HepG2 (cell line): ENCODE measurements at regions not wholly inside any gene's neighbourhood (a gene's known extent, or its start where the extent isn't known, plus 50 kb on each side); places are given as distances from the start of the nearest gene placed in this dataset.

ENCODE experiments used
- AFF4 ChIP-seq: sonication (generic); formaldehyde crosslinking; IDR thresholded peaks from 2 replicates; pipeline ENCODE4 v1.4.0; 2020; ENCODE audit warnings: missing genetic modification reagents
- GMEB1 ChIP-seq: sonication (generic); formaldehyde crosslinking; IDR thresholded peaks from 2 replicates; pipeline ENCODE4 v1.5.1; 2020; ENCODE audit warnings: missing genetic modification reagents, mild to moderate bottlenecking, borderline replicate concordance
- HNRNPL ChIP-seq: fragments of 200-400 bp; formaldehyde crosslinking; IDR thresholded peaks from 2 replicates; pipeline ENCODE4 v1.6.1; 2017; ENCODE audit warnings: mild to moderate bottlenecking, low read depth, low read length
- KDM1A ChIP-seq: IDR thresholded peaks from 2 replicates; pipeline ENCODE4 v1.6.1; 2016; ENCODE audit warnings: missing compliant biosample characterization
- MTF2 ChIP-seq: sonication (generic); formaldehyde crosslinking; IDR thresholded peaks from 2 replicates; pipeline ENCODE4 v1.5.0; 2020; ENCODE audit warnings: missing genetic modification reagents, borderline replicate concordance
- ZKSCAN1 ChIP-seq: fragments of 150-350 bp; IDR thresholded peaks from 2 replicates; pipeline ENCODE4 v1.6.1; 2014; ENCODE audit warnings: low read length
- ZNF326 ChIP-seq: sonication (generic); formaldehyde crosslinking; IDR thresholded peaks from 2 replicates; pipeline ENCODE4 v1.4.0; 2020; ENCODE audit warnings: missing genetic modification reagents, borderline replicate concordance
- ZNF33A ChIP-seq: sonication (generic); formaldehyde crosslinking; IDR thresholded peaks from 2 replicates; pipeline ENCODE4 v1.5.1; 2020; ENCODE audit warnings: missing genetic modification reagents, mild to moderate bottlenecking, moderate library complexity, borderline replicate concordance
- ZNF430 ChIP-seq: sonication (generic); formaldehyde crosslinking; IDR thresholded peaks from 2 replicates; pipeline ENCODE4 v1.9.0; 2021; ENCODE audit warnings: mild to moderate bottlenecking, missing genetic modification reagents
- ZNF513 ChIP-seq: sonication (generic); formaldehyde crosslinking; conservative IDR thresholded peaks from 2 replicates; pipeline ENCODE4 v1.5.0; 2020; ENCODE audit warnings: missing genetic modification reagents
- TF ChIP-seq, protein P1 (sequence below): sonication (generic); formaldehyde crosslinking; IDR thresholded peaks from 2 replicates; pipeline ENCODE4 v1.4.0; 2020; ENCODE audit warnings: mild to moderate bottlenecking, low read depth, missing genetic modification reagents
- TF ChIP-seq, protein P2 (sequence below): sonication (generic); formaldehyde crosslinking; IDR thresholded peaks from 2 replicates; pipeline ENCODE4 v1.8.0; 2022; ENCODE audit warnings: mild to moderate bottlenecking, missing genetic modification reagents; ENCODE audit not compliant: insufficient replicate concordance

DNA sequence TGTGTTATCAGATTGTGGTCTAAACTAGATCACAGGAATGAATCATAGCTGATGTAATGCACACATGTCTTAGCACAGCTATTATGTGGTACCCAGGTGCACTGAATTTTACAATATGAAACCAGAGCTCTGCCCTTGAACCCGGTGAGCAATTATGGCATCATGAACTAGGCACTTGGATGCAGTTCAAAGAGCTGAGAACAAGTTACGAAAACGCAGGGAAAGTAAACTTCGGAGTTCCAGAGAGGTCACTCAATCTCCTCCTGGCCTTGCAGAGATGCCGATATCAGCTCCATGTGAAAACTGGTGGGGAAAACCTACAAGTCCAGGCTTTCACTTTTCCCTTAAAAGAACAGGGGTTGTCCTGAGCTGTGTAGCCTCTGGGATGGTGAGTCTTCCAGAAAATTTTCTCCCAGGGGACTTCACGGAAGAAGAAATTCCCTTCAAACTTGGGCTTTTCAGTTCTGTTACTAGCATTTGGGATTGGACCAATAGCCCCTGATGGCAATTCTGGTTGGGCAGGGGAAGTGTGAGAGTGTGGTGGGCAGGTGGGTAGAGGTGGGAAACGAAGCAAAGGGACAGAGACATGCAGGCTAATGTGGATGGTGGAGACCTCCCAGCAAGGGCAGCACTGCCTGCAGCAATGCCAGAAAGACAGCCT lies 71.1 kb upstream of the SH3BP4 start (continued):
- TF ChIP-seq ZNF513 (CRISPR knock-in tag) = no peak
- no peak for TF ChIP-seq HNRNPL
- TF ChIP-seq KDM1A (CRISPR knock-in tag) = peak; percentile 100
- TF ChIP-seq ZKSCAN1 = no peak
- TF ChIP-seq ZNF430 (CRISPR knock-in tag) = peak; percentile 97
- no peak for TF ChIP-seq ZNF326 (CRISPR knock-in tag)
- TF ChIP-seq, protein P1, sequence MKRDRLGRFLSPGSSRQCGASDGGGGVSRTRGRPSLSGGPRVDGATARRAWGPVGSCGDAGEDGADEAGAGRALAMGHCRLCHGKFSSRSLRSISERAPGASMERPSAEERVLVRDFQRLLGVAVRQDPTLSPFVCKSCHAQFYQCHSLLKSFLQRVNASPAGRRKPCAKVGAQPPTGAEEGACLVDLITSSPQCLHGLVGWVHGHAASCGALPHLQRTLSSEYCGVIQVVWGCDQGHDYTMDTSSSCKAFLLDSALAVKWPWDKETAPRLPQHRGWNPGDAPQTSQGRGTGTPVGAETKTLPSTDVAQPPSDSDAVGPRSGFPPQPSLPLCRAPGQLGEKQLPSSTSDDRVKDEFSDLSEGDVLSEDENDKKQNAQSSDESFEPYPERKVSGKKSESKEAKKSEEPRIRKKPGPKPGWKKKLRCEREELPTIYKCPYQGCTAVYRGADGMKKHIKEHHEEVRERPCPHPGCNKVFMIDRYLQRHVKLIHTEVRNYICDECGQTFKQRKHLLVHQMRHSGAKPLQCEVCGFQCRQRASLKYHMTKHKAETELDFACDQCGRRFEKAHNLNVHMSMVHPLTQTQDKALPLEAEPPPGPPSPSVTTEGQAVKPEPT (CRISPR knock-in tag) = peak; percentile 79
- TF ChIP-seq AFF4 (CRISPR knock-in tag) = peak; percentile 39; the same call in 1 of the 2 replicates
- no peak for TF ChIP-seq MTF2 (CRISPR knock-in tag)
- TF ChIP-seq GMEB1 (CRISPR knock-in tag) = peak; percentile 59; the same call in 1 of the 2 replicates
- peak; percentile 22; the same call in 1 of the 2 replicates for TF ChIP-seq ZNF33A (CRISPR knock-in tag)
- TF ChIP-seq, protein P2, sequence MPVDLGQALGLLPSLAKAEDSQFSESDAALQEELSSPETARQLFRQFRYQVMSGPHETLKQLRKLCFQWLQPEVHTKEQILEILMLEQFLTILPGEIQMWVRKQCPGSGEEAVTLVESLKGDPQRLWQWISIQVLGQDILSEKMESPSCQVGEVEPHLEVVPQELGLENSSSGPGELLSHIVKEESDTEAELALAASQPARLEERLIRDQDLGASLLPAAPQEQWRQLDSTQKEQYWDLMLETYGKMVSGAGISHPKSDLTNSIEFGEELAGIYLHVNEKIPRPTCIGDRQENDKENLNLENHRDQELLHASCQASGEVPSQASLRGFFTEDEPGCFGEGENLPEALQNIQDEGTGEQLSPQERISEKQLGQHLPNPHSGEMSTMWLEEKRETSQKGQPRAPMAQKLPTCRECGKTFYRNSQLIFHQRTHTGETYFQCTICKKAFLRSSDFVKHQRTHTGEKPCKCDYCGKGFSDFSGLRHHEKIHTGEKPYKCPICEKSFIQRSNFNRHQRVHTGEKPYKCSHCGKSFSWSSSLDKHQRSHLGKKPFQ (CRISPR knock-in tag) = peak; percentile 91
